ENCODE measurements at regions not wholly inside any gene's neighbourhood (a gene's known extent, or its start where the extent isn't known, plus 50 kb on each side); places are given as distances from the start of the nearest gene placed in this dataset.

- Histone ChIP-seq H3K9me2 (ENCODE audit: insufficient read depth) (no peaks in the 10 kb centered on the region), H3K4me2 (ENCODE audit: low read length) (no peak overlapping the region), H4K20me1 (ENCODE audit: insufficient read depth) (no peaks in the 10 kb centered on the region; the same call in 1 of the 2 replicates), H3K4me1 (ENCODE audit: control insufficient read depth in 1 of 2, insufficient read depth in 2 of 2, low read length in 2 of 2) (no peaks in the 10 kb centered on the region), H3K36me3 (ENCODE audit: control insufficient read depth in 1 of 2, insufficient read depth in 2 of 2, low read length in 2 of 2) (no peaks in the 10 kb centered on the region), H2AFZ (ENCODE audit: low read depth, low read length, poor library complexity, severe bottlenecking) (no peak overlapping the region), H3K27me3 (ENCODE audit: insufficient read depth, low read length) (no peaks in the 10 kb centered on the region), H3K27ac (ENCODE audit: low read depth, low read length) (no peak overlapping the region), H3K79me2 (ENCODE audit: insufficient read depth, low read length) (no peaks in the 10 kb centered on the region), H3K9ac (ENCODE audit: low read length) (no peak overlapping the region), H3K4me3 (replicated peaks in 1 of 2; ENCODE audit: low read depth in 1 of 2, low read length in 2 of 2) (no peak overlapping the region), H3K9me3 (ENCODE audit: control insufficient read depth in 1 of 2, insufficient read depth in 1 of 2, low read depth in 1 of 2, low read length in 2 of 2) (no peaks in the 10 kb centered on the region)
- no peak for TF ChIP-seq CBX3 (IDR thresholded peaks at IDR 0.05; ENCODE audit: low read depth)
- TF ChIP-seq SP1 (IDR thresholded peaks at IDR 0.05; ENCODE audit: low read depth) = no peak
- TF ChIP-seq ZBTB33 (IDR thresholded peaks at IDR 0.05; ENCODE audit: extremely low read depth, insufficient replicate concordance, low read length) = no peak
- no peak for TF ChIP-seq YY1 (IDR thresholded peaks at IDR 0.05; ENCODE audit: extremely low read depth, insufficient replicate concordance, low read depth, low read length)
- no peak for TF ChIP-seq TCF7L2 (IDR thresholded peaks at IDR 0.05; ENCODE audit: borderline replicate concordance, extremely low read depth, insufficient read depth, insufficient read length)
- TF ChIP-seq POLR2AphosphoS5 (IDR thresholded peaks at IDR 0.05; ENCODE audit: low read depth, low read length) = no peak
- no peak for TF ChIP-seq ZFX (IDR thresholded peaks at IDR 0.05)
- no peak for TF ChIP-seq RAD21 (IDR thresholded peaks at IDR 0.05; ENCODE audit: low read depth)
- no peak for TF ChIP-seq POLR2A (IDR thresholded peaks at IDR 0.05; ENCODE audit: borderline replicate concordance, extremely low read depth, insufficient read depth, insufficient read length)
- TF ChIP-seq EZH2phosphoT487 (IDR thresholded peaks at IDR 0.05; ENCODE audit: borderline replicate concordance) = no peak
- TF ChIP-seq JUND (IDR thresholded peaks at IDR 0.05) = no peak
- TF ChIP-seq ZNF274 (IDR thresholded peaks at IDR 0.05; ENCODE audit: low read depth, low read length) = no peak
- TF ChIP-seq EZH2 (IDR thresholded peaks at IDR 0.05) = no peak
- ChIA-PET POLR2A (no interaction called here), RAD21 (ENCODE audit: low non-redundant PET in 1 of 2, low total read pairs in 2 of 2, uncharacterized antibody in 2 of 2, unreplicated experiment in 2 of 2) (no interaction called here), CTCF (no interaction called here)
- intact Hi-C loops (cut with micrococcal nuclease) = no loop called here
- DNase-seq (ENCODE audit: low read depth, low spot score) (no peak), ATAC-seq (no peak)
- BruUV-seq (replicated peaks) = no TSS peak
Measured at GRCh38 chr9:104264431-104264830, 170.3 kb downstream of the SMC2 start.

All from HCT116 (cell line).